NCI-H1417 (cell line): ENCODE measurements at regions not wholly inside any gene's neighbourhood (a gene's known extent, or its start where the extent isn't known, plus 50 kb on each side); places are given as distances from the start of the nearest gene placed in this dataset.
"Not testable (repeated sequence)": the region's sequence is repeated elsewhere in the genome, so short reads cannot be mapped to it uniquely, and the experiment has no call there.

Experiments
- DNase-seq, 3 experiments: peaks; one replicate each; lab custom pipeline; 2025; lab: John Stamatoyannopoulos, UW

GRCh38 chr15:38814254-38814653, 249.6 kb upstream of the RASGRP1 start:
- not testable (repeated sequence) for DNase-seq

GRCh38 chr15:38814891-38815290, 250.3 kb upstream of the RASGRP1 start:
- DNase-seq: no peak

GRCh38 chr15:38817427-38818156, 253.0 kb upstream of the RASGRP1 start:
- peak; percentile 63 to 80 (median 78) for DNase-seq

GRCh38 chr15:38818157-38818790, 253.7 kb upstream of the RASGRP1 start:
- no peak for DNase-seq

- DNase-seq: peak in 2 of 3 experiments; percentile 62 to 92
Measured at GRCh38 chr15:38819387-38819950, 254.9 kb upstream of the RASGRP1 start.

- DNase-seq: no peak
Measured at GRCh38 chr15:38823263-38823662, 258.6 kb upstream of the RASGRP1 start.

- DNase-seq: no peak
Measured at GRCh38 chr15:38824719-38825118, 260.1 kb upstream of the RASGRP1 start.

- DNase-seq: no peak
Measured at GRCh38 chr15:38826880-38827279, 262.3 kb upstream of the RASGRP1 start.

- no peak for DNase-seq
Measured at GRCh38 chr15:38828031-38828532, 263.5 kb upstream of the RASGRP1 start.

GRCh38 chr15:38829086-38829485, 264.5 kb upstream of the RASGRP1 start:
- no peak for DNase-seq

- DNase-seq: no peak
Measured at GRCh38 chr15:38842226-38842625, 277.6 kb upstream of the RASGRP1 start.

GRCh38 chr15:38843051-38843501, 278.5 kb upstream of the RASGRP1 start:
- no peak for DNase-seq

- no peak for DNase-seq
Measured at GRCh38 chr15:38843736-38844590, 279.3 kb upstream of the RASGRP1 start.

GRCh38 chr15:38844736-38845135, 280.1 kb upstream of the RASGRP1 start:
- no peak for DNase-seq

- DNase-seq: no peak
Measured at GRCh38 chr15:38846346-38846745, 281.7 kb upstream of the RASGRP1 start.

- no peak for DNase-seq
Measured at GRCh38 chr15:38847666-38848065, 283.1 kb upstream of the RASGRP1 start.

- DNase-seq: no peak
Measured at GRCh38 chr15:38849046-38849445, 284.4 kb upstream of the RASGRP1 start.

GRCh38 chr15:38852188-38852587, 287.6 kb upstream of the RASGRP1 start:
- DNase-seq: not testable (repeated sequence)

- no peak for DNase-seq
Measured at GRCh38 chr15:38853608-38854007, 289.0 kb upstream of the RASGRP1 start.

- DNase-seq: peak in 1 of 3 experiments; percentile 2
Measured at GRCh38 chr15:38854506-38854905, 289.9 kb upstream of the RASGRP1 start.

- DNase-seq: no peak
Measured at GRCh38 chr15:38857814-38858213, 293.2 kb upstream of the RASGRP1 start.

- no peak for DNase-seq
Measured at GRCh38 chr15:38859574-38859973, 295.0 kb upstream of the RASGRP1 start.
